GM18499 (cell line): ENCODE measurements at regions not wholly inside any gene's neighbourhood (a gene's known extent, or its start where the extent isn't known, plus 50 kb on each side); places are given as distances from the start of the nearest gene placed in this dataset.

ENCODE experiments used
- ATAC-seq: cut with Tn5 transposase; IDR thresholded peaks from one replicate; pipeline ENCODE4 v1.9.1; 2021; ENCODE audit warnings: moderate number of reproducible peaks; ENCODE audit not compliant: insufficient read depth, unreplicated experiment

DNA sequence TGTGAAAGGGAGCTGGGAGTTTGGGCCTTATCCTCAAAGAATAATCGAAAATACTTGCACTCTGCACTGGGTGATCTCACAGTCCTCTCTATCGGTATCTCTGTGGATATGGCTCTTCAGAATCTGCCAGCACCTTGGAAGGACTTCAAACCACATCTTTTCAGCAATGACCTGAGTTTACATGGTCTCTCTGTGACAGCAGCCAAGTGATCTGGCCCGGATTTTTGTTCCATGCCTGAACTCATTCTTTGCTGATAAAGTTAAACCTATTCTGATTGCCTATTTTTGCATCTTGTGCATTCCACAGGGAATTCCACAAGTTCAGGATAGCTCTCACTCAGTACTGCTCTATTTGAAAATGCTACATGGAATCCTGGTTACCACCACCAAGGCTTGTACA lies 98.9 kb downstream of the HDGFL1 start:
- ATAC-seq: no peak

DNA sequence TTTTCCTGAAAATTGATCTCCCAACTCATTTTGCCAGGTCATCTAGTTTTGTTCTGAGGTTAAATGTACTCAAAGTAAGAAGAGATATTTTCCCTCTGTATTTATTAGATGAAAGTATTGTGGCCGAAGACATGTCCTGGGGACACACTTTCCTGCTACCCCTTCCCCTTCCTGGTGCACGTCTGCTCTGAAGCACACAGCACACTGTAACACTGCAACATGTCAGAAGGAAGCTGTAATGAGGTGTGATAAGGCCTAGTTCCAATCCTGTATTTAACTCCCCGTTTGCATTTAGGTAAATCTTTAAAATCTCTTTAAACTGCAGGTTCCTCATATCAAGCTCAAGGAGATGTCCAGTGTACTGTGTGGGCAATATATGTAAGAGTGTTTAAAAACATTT lies 99.4 kb downstream of the HDGFL1 start:
- no peak for ATAC-seq

DNA sequence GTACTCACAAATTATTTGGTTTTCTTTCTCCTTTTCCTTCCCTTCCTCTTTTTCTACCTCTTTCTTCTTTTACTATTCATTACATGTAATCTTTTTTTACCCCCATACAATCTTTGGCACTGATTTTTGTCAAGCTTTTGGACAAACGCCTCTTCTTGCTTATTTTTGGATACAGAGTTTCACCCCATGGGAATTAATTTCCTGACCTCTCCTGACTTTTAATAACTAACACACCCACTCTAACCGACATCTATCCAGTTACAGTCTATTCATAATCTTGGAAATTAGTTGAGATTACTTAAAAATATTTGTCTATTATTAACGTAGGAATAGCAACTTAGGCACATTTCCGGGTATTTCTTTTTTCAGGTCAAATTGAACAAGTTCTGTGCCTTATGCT lies 101.2 kb downstream of the HDGFL1 start:
- no peak for ATAC-seq

DNA sequence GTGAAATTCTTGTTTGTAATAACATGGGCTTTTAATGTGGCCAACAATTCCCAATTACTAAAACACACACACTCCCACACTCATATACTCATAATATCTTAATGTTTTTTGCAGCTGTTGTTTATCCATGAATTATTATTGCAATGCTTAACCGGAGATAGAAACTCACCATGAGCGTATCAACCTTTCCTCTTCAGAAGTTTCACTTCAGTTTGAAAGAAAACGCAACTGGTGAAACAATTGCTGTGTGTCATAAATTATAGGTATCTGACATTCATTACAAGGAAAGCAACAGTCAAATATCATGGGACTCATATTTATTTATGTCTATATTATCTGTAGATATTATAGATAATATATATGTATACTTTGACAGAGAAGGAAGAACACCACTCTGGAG lies 104.1 kb downstream of the HDGFL1 start:
- no peak for ATAC-seq

DNA sequence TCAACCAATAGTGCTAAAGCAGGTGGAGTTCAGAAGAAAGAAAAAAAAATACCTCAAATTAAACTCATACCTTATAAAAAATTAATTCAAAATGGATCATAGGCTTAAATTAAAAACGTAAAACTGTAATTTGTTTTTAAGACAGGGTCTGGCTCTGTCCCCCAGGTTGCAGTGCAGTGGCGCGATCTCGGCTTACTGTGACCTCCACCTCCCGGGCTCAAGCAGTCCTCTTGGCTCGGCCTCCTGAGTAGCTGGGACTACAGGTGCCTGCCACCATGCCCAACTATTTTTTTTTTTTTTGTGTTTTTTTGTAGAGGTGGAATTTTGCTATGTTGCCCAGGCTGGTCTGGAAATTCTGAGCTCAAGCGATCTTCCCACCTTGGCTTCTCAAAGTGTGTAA lies 111.6 kb downstream of the HDGFL1 start:
- ATAC-seq: no peak

DNA sequence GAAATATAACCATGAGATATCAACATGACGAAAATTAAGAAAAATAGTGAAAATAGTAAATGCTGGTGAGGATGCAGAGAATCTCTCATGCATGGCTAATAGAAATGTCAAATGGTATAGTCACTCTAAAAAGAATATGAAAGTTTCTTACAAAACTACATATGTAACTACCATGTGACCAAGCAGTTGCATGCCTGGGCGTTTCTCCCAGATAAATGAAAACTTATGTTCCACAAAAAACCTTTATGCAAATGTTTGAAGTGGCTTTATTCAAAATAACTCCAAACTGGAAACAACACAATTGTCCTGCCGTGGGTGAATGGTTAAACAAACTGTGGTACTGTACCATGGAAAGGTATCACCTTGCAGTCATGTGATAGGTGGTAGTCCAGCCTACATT lies 112.4 kb downstream of the HDGFL1 start:
- no peak for ATAC-seq

DNA sequence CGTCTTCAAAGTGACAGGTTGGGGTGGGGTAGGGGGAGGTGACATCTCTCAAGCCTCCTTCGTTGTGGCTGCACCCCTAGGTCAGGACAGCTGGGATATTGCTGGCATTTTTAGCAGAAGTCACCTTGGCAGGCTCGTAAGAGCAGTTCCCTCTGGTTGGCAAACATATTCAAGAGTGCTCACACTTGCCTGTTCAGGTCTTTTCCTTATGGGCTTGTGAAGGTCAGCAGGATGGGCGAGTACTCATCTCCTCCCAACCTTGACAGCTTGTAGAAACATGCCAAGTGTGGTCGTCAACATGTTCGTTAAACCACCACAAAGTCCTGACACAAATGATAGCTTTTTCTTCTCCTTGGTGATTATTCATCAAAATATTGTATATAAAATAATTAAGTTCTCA lies 113.6 kb downstream of the HDGFL1 start:
- no peak for ATAC-seq

DNA sequence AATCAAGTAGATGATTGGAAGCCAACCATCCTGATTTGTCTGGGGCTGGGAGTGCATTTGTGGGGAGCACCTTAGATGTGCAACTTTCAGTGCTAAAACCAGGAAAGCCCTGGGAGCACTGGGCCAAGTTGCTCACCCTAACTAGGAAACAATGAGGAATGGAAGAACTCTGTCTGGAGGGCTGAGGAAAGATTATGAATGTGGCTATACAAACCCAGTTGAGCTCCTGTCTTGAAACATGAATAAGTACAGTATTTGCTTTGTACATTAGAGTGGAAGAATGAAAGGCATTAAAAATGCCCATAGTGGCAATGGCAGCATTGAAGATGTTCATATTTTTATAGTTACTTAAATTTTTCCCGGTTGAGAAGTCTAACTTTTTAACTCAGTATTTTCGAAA lies 121.1 kb downstream of the HDGFL1 start:
- no peak for ATAC-seq

DNA sequence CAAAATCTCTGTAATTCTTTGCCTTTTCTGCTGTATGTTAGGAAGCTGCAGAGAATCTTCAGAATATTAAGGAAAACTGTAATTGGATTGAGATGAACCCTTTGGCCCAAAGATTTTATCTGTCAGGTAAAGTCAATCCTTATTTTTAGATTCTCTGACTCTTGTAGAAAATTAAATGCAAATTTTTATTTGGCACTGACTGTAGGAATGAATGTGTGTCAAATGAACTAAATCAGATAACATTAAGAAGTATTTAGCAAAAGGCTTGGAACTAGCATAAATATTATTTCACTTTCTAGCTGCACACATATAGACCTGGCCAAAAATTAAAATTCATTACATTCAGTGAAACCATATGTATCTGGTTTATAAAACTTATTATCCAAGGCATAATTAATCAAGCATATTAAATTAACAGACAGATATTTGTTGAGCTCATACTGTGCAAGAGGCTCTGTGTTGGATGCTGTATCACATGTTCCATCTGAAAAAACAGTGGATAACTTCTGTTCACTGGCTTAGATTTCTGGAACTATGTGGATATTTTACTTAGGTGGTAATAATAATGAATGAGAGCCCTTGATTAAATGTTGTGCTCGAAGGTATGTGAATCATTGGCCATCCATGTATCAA lies 124.8 kb downstream of the HDGFL1 start:
- ATAC-seq: no peak

DNA sequence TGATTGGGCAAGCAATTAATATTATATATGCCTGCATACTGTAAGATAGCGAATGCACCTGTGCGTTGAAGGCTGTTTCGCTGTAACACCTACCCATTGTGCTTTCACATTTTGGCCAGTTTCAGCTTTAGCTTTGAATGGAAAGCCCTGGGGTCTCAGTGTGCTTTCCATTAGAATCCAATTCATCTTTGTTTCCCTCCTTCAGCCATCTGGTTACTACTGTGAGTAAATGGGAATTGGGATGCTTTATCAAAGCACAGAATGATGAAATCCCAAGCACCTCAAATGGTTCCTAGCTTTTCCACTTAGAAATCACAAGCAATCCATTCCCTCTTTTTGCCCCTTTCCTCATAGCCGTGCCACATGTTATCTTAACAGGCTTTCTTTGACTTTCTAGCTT lies 127.1 kb downstream of the HDGFL1 start:
- no peak for ATAC-seq

DNA sequence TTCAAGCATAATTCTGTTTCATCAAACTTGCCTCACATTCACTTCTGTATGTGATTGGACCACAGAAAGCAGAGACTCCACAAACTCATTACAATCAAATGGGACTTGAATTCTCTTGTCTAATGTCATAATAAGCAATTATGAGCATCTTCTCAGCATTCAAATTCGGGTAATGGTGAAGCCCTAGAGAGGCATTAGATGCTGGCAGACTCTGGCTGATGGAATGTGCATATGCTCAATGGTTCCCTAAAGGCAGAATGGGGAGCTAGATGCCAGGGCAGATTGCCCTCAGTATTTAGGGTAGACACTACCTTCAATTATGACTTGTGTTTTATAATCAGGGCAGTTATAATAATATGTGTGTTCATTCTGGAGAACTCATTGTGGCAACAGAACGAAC lies 127.9 kb downstream of the HDGFL1 start:
- no peak for ATAC-seq

DNA sequence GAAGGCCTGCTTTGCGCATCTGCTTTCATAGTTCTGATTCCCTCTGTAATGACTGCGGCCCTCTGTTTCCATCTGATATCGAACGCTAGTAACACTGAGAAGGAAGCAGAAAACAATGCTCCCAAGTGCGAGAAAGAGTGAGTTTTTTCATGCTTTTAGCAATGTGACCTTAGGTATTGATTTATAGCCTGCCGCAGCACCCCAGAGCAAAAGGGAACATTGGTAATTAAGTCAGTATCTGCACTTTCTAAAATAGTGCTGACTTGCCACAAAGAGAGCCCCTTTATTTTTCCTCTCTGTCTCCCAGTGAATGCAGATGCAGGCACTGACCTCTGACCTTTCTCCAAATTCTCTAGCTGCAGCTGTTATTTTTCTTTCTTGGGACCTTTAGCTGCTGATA lies 129.8 kb downstream of the HDGFL1 start:
- ATAC-seq: no peak

DNA sequence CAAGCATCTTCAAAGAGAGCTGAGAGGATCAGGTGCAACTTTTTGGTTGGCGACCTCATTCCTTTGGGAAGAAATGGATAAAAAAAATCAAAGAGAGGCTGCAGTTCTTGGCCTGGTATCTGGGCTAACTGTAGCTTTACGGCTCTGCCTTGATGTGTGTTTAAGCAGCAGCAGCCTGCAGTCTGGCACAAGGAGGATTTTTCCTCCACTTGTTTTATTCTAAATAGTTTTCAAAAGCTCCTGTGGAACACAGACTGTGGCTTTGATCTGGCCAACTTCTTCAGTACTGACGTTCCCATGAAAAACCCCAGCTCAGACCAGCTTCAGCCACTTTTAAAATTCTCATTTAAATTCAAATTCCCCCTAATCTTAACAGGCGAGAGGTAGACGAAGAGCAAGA lies 137.3 kb downstream of the HDGFL1 start:
- no peak for ATAC-seq

DNA sequence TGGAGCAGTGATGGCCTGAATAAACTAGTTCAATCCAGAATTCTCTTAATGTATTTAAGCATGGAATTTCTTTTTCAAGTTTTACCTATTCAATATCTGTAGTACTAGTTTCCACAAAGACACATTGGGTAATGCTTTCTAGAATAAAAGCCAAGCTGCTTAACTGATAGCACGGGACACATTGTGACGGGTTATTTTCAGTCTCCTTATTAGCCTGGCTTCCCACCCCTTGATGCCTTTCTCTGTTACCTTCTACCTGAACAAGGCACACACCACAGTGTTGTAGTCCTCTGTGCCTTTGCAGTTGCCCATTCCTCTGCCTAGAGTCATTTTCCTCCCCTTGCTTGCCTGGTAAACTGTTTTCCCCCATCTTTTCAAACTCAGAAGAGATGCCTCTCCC lies 139.1 kb downstream of the HDGFL1 start:
- no peak for ATAC-seq

DNA sequence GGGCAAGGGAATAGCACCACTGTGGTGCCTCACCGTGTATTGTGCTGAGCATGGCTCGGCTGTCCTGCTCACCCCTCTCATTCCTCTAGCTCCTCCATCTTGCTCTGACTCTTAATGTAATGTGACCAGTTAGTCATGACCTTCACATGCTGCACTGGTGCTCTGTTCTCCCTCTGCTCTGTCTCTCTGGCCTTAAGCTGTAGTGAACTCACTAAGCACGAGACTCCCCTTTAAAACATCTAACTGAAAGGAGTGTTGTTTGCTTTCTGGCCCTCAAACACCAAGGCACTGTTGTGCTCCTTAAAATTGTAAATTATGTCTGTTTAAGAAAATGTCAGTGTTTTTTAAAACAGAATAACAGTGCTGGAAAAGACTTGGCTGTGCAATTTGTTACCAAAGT lies 140.4 kb downstream of the HDGFL1 start:
- no peak for ATAC-seq

DNA sequence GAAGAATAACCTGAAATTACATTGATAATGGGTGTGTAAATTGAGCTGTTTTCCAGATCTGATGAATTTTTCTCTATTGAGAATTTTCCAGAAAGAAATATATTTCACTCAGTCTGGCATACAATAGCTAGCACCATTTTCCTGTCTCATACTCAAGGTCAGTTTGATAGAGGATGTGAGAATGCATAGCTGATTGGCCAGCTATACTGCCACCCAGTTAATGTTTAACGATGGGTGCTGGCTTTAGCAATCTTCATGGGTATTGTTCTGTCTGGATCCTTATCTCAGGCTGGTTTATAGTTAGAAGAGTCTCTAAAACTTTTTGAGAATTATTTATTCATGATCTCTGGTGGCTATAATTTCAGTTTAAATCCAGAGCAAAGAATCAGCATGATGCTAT lies 147.4 kb downstream of the HDGFL1 start:
- no peak for ATAC-seq

DNA sequence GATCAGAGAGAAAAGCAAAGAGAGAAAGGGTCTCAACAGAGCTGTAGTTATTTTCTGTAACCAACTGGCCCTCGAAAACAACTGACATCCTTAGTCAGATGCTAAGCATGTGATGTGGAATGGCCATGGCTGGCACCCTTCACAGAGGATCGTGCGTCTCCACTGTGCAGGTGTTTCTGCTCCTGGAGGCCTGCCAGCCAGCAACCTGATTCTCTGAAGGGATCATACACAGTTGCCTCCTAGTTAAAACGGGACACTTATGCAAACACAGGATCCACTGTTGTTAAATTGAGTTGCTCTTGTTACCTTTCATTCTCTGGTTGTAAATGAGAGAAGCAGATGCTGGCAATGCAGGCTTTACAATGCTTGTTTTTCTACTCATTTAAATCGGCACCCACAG lies 148.5 kb downstream of the HDGFL1 start:
- no peak for ATAC-seq

DNA sequence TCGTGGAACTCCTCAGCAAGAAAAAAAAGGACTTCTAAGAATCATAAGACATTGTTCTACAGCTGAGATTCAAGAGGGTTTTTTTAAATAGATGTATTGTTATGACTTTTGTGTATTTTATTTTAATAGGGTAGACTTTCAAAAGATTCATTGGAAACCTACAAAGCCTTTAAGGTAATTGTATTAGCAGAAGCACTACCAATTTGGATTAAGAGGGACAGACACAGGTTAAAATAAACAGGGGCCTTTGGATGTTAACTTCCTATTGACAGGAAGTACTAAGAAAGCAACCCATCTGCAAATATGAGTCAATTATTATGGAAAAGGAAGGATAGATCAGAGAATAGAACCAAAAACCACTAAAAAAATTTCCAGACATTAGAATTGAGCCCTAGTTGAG lies 153.5 kb downstream of the HDGFL1 start:
- no peak for ATAC-seq

DNA sequence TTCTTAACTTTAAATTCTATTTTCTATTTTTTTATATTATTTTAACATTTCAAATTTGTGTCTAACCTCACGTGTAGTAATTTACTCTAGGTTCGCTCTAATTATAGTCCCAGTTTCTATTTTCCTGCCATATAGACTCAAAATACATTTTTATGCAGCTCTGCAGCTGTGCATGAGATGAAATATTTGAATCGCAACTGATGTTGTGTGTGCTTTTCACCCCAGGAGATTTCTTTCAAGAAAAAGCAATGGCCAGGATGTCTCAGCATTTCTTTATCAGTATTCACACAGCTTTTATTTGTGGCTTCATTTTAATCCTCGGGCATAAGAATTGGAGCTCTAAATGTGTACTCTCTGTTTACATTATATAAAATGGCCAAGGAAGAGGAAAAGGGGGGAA lies 157.6 kb downstream of the HDGFL1 start:
- ATAC-seq: no peak

DNA sequence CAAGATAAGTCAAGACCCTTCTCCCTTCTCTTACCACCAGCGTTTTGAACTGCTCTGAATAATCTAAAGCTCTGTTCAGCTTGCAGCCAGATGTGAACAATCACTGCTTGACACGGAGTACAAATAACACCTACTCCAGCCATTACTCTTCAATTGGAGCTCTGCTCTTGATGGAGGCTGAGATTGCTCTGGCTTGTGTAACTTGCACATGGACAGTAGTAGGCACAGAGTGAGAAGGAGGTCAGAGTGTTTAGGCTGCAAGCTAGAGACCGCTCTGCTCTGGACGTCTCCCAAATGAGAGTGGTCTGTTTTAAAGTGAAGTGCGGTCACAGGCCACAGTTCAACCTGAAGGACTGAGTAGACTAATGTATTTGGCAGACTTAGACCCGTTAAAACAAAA lies 158.3 kb downstream of the HDGFL1 start:
- ATAC-seq: no peak

DNA sequence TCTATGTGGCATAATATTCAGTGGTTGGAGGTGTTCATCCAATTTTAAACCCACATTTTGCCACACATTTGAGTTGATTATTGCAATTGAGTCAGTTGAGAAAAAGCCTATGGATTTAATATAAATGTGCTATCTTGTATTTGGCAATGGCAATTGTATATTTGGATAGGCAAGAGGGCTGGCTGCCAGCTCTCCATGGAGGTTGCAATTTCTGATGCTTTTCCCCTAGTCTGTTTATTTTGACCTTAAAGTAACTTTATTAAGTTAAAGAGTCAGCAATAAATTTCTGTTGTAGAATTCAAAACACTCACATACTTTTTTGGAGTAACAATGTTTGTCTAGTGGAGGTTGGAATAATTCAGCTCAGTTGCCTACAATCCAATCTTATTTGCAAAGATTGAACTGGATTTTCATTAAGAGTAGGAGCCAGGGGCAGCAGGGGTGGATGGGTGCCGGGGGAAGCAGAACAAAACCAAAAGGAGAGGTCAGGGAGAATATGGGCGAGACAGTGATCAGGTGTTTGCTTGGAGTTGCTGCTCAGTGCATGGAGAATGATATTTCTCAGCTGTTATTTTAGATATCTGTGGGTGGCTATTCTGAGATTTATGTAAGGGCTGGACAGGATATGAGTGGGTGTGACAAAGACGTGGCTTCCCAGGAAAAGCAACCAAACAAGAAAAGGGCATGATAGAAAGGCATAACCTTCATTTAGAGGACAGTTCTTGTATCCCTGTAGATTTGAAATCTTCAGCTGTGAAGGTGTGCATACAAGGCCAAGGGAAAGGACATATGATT lies 163.0 kb downstream of the HDGFL1 start:
- ATAC-seq: no peak

DNA sequence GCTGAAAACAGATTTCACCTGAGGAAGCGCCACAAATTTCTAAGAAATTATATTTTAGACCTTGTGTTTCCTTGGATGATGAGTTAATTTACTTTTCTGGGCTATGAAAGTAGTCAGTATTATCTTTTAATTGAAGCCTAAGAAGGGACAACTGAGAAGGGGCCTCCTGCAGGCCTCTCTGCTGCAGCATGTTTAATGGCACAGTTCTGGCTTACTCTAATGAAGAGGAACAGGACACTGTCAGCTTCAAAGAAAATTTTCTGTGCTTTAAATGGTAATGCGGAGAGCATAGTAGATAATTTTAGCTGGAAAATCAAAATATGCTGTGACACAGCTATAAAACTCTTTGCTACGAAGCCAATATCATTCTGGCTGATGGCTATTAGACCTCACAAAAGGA lies 167.4 kb downstream of the HDGFL1 start:
- no peak for ATAC-seq
